ENCODE measurements at regions not wholly inside any gene's neighbourhood (a gene's known extent, or its start where the extent isn't known, plus 50 kb on each side); places are given as distances from the start of the nearest gene placed in this dataset.

DNA sequence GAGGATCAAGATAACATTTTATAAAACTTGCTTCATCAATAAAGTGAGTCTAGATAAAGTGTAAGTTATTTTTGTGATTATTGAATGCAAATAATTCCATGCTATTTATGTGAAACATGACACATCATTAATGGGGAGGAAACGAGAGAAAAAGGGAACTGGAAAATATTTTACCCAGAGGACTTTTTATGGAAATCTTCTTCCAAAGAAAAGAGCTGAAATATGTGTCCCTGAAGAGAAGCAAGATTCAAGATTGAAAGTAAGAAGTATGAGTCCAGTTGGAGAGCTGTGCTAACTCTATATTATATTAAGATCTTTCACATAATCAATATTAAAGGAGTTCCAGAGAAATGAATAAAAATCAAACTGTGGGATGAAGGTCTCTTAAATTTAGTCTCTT is 1361.8 kb downstream of the GATA3 start:
- TF ChIP-seq POLR2A (IDR thresholded peaks at IDR 0.05; ENCODE audit: borderline replicate concordance, extremely low read depth, insufficient read depth, insufficient read length) (no peak), EZH2 (IDR thresholded peaks at IDR 0.05) (no peak), ZNF274 (IDR thresholded peaks at IDR 0.05; ENCODE audit: low read depth, low read length) (no peak), RAD21 (IDR thresholded peaks at IDR 0.05; ENCODE audit: low read depth) (no peak), POLR2AphosphoS5 (IDR thresholded peaks at IDR 0.05; ENCODE audit: low read depth, low read length) (no peak), CEBPB (IDR thresholded peaks at IDR 0.05; ENCODE audit: low read depth) (no peak), ELF1 (IDR thresholded peaks at IDR 0.05; ENCODE audit: borderline replicate concordance, low read depth) (no peak), SIN3A (IDR thresholded peaks at IDR 0.05; ENCODE audit: low read depth) (no peak)
- TF ChIP-seq, protein P1, sequence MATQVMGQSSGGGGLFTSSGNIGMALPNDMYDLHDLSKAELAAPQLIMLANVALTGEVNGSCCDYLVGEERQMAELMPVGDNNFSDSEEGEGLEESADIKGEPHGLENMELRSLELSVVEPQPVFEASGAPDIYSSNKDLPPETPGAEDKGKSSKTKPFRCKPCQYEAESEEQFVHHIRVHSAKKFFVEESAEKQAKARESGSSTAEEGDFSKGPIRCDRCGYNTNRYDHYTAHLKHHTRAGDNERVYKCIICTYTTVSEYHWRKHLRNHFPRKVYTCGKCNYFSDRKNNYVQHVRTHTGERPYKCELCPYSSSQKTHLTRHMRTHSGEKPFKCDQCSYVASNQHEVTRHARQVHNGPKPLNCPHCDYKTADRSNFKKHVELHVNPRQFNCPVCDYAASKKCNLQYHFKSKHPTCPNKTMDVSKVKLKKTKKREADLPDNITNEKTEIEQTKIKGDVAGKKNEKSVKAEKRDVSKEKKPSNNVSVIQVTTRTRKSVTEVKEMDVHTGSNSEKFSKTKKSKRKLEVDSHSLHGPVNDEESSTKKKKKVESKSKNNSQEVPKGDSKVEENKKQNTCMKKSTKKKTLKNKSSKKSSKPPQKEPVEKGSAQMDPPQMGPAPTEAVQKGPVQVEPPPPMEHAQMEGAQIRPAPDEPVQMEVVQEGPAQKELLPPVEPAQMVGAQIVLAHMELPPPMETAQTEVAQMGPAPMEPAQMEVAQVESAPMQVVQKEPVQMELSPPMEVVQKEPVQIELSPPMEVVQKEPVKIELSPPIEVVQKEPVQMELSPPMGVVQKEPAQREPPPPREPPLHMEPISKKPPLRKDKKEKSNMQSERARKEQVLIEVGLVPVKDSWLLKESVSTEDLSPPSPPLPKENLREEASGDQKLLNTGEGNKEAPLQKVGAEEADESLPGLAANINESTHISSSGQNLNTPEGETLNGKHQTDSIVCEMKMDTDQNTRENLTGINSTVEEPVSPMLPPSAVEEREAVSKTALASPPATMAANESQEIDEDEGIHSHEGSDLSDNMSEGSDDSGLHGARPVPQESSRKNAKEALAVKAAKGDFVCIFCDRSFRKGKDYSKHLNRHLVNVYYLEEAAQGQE (IDR thresholded peaks at IDR 0.05; ENCODE audit: low read depth): no peak
- TF ChIP-seq, protein P2, sequence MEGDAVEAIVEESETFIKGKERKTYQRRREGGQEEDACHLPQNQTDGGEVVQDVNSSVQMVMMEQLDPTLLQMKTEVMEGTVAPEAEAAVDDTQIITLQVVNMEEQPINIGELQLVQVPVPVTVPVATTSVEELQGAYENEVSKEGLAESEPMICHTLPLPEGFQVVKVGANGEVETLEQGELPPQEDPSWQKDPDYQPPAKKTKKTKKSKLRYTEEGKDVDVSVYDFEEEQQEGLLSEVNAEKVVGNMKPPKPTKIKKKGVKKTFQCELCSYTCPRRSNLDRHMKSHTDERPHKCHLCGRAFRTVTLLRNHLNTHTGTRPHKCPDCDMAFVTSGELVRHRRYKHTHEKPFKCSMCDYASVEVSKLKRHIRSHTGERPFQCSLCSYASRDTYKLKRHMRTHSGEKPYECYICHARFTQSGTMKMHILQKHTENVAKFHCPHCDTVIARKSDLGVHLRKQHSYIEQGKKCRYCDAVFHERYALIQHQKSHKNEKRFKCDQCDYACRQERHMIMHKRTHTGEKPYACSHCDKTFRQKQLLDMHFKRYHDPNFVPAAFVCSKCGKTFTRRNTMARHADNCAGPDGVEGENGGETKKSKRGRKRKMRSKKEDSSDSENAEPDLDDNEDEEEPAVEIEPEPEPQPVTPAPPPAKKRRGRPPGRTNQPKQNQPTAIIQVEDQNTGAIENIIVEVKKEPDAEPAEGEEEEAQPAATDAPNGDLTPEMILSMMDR (IDR thresholded peaks at IDR 0.05 in 2 of 3, conservative IDR thresholded peaks at IDR 0.05 in 1 of 3; ENCODE audit: borderline replicate concordance in 1 of 3, insufficient read depth in 1 of 3, low read depth in 2 of 3, low read length in 2 of 3): no peak
- TF ChIP-seq, protein P3, sequence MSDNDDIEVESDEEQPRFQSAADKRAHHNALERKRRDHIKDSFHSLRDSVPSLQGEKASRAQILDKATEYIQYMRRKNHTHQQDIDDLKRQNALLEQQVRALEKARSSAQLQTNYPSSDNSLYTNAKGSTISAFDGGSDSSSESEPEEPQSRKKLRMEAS (IDR thresholded peaks at IDR 0.05): no peak

Data from HCT116 (cell line).